GM11168 (cell line): ENCODE measurements at regions not wholly inside any gene's neighbourhood (a gene's known extent, or its start where the extent isn't known, plus 50 kb on each side); places are given as distances from the start of the nearest gene placed in this dataset.
"Not testable (repeated sequence)": the region's sequence is repeated elsewhere in the genome, so short reads cannot be mapped to it uniquely, and the experiment has no call there.

ENCODE experiments used
- in situ Hi-C: fragments of 300-500 bp; cut with MboI; formaldehyde crosslinking; loops from one replicate; pipeline ENCODE4 v1.12.0; 2022; ENCODE audit warnings: low sequenced_read_pairs; ENCODE audit not compliant: unreplicated experiment

- in situ Hi-C loops: no loop called here
Observed at GRCh38 chr2:82013641-82014040, 1709.1 kb upstream of the LRRTM1 start.

GRCh38 chr2:82007071-82007664 lies 1702.6 kb upstream of the LRRTM1 start:
- in situ Hi-C loops: no loop called here

- in situ Hi-C loops: not testable (repeated sequence)
Observed at GRCh38 chr2:82005889-82006288, 1701.3 kb upstream of the LRRTM1 start.

- in situ Hi-C loops: no loop called here
Observed at GRCh38 chr2:82001614-82002013, 1697.1 kb upstream of the LRRTM1 start.

- in situ Hi-C loops: no loop called here
Observed at GRCh38 chr2:82000606-82001005, 1696.1 kb upstream of the LRRTM1 start.

- in situ Hi-C loops: no loop called here
Observed at GRCh38 chr2:81996332-81996731, 1691.8 kb upstream of the LRRTM1 start.

GRCh38 chr2:81991282-81991681 lies 1686.7 kb upstream of the LRRTM1 start:
- in situ Hi-C loops: no loop called here

- in situ Hi-C loops: no loop called here
Observed at GRCh38 chr2:81987370-81987769, 1682.8 kb upstream of the LRRTM1 start.

- in situ Hi-C loops: no loop called here
Observed at GRCh38 chr2:81984969-81985637, 1680.6 kb upstream of the LRRTM1 start.

GRCh38 chr2:81981585-81981984 lies 1677.0 kb upstream of the LRRTM1 start:
- in situ Hi-C loops: no loop called here

GRCh38 chr2:81979086-81979485 lies 1674.5 kb upstream of the LRRTM1 start:
- in situ Hi-C loops: no loop called here

GRCh38 chr2:81976998-81977397 lies 1672.4 kb upstream of the LRRTM1 start:
- in situ Hi-C loops: no loop called here

- in situ Hi-C loops: no loop called here
Observed at GRCh38 chr2:81974216-81974615, 1669.7 kb upstream of the LRRTM1 start.

GRCh38 chr2:81942876-81943275 lies 1638.3 kb upstream of the LRRTM1 start:
- in situ Hi-C loops: no loop called here

GRCh38 chr2:81942136-81942680 lies 1637.7 kb upstream of the LRRTM1 start:
- in situ Hi-C loops: no loop called here

GRCh38 chr2:81940266-81940955 lies 1635.9 kb upstream of the LRRTM1 start:
- in situ Hi-C loops: no loop called here

- in situ Hi-C loops: no loop called here
Observed at GRCh38 chr2:81937944-81938343, 1633.4 kb upstream of the LRRTM1 start.

- in situ Hi-C loops: no loop called here
Observed at GRCh38 chr2:81903534-81903933, 1599.0 kb upstream of the LRRTM1 start.

- in situ Hi-C loops: no loop called here
Observed at GRCh38 chr2:81901017-81901416, 1596.5 kb upstream of the LRRTM1 start.

GRCh38 chr2:81895620-81896250 lies 1591.2 kb upstream of the LRRTM1 start:
- in situ Hi-C loops: no loop called here

- in situ Hi-C loops: no loop called here
Observed at GRCh38 chr2:81894451-81894990, 1590.0 kb upstream of the LRRTM1 start.
